ENCODE measurements at regions not wholly inside any gene's neighbourhood (a gene's known extent, or its start where the extent isn't known, plus 50 kb on each side); places are given as distances from the start of the nearest gene placed in this dataset.

- H3K36me3 ChIP-seq (replicated peaks in 1 of 2; ENCODE audit: control extremely low read depth in 1 of 2, control insufficient read depth in 1 of 2, extremely low read depth in 1 of 2, insufficient read depth in 2 of 2, low read length in 1 of 2) = no peaks in the 10 kb centered on the region
- Mint-ChIP-seq H3K27me3 (no peaks in the 10 kb centered on the region), H3K27ac (no peak overlapping the region), H3K4me3 (no peak overlapping the region), H3K4me1 (no peaks in the 10 kb centered on the region), H3K9me3 (ENCODE audit: insufficient read depth) (no peaks in the 10 kb centered on the region)
- intact Hi-C loops (cut with micrococcal nuclease) = loop anchor here (5.0 kb wide), 1 partner anchor 1847 kb away; no protein-coding TSS in a partner anchor
- no peaks in the 10 kb centered on the region for H3K79me2 ChIP-seq (ENCODE audit: control insufficient read depth, insufficient read depth, low read length)
- DNase-seq (no peak), ATAC-seq (ENCODE audit: low read depth) (no peak)
- H2AFZ ChIP-seq (ENCODE audit: insufficient read depth, low read depth, low read length, poor library complexity, severe bottlenecking) = no peak overlapping the region
- no peaks in the 10 kb centered on the region for H3K4me1 ChIP-seq (ENCODE audit: control insufficient read depth in 2 of 2, insufficient read depth in 2 of 2, low read length in 2 of 2)
- H3K4me2 ChIP-seq (replicated peaks; ENCODE audit: low read depth, low read length, poor library complexity, severe bottlenecking) = no peak overlapping the region
- TF ChIP-seq CTCF (IDR thresholded peaks at IDR 0.05) = no peak
- no peak for TF ChIP-seq EZH2 (IDR thresholded peaks at IDR 0.05; ENCODE audit: borderline replicate concordance, insufficient read depth, low read depth, low read length, poor library complexity, severe bottlenecking)
- no peak overlapping the region for H3K27ac ChIP-seq (ENCODE audit: low read length in 2 of 2)
- no peaks in the 10 kb centered on the region for H4K20me1 ChIP-seq (ENCODE audit: control insufficient read depth, insufficient read depth, low read length, poor library complexity, severe bottlenecking)
- POLR2A ChIA-PET = no interaction called here
- 64% methylated on average over 3 of the region's 3 CpGs for WGBS (ENCODE audit: insufficient coverage)
- no peaks in the 10 kb centered on the region for H3K27me3 ChIP-seq (replicated peaks in 1 of 4; ENCODE audit: control extremely low read depth in 1 of 4, control insufficient read depth in 3 of 4, insufficient read depth in 4 of 4, low read length in 3 of 4)
- no peaks in the 10 kb centered on the region for H3K9me3 ChIP-seq (ENCODE audit: control extremely low read depth in 1 of 3, control insufficient read depth in 2 of 3, insufficient read depth in 1 of 3, low read length in 2 of 3)
- H3K4me3 ChIP-seq (ENCODE audit: control extremely low read depth in 1 of 5, extremely low read depth in 1 of 5, insufficient read depth in 1 of 5, low read depth in 2 of 5, low read length in 4 of 5) = no peak overlapping the region
- H3K9ac ChIP-seq (ENCODE audit: low read length) = no peak overlapping the region
- CTCF ChIA-PET = no interaction called here
Measured at GRCh38 chr1:103945774-103946173, 196.1 kb downstream of the AMY1C start.

GRCh38 chr1:103948526-103948925, 198.8 kb downstream of the AMY1C start:
- no peak overlapping the region for H2AFZ ChIP-seq (ENCODE audit: insufficient read depth, low read depth, low read length, poor library complexity, severe bottlenecking)
- H3K27me3 Mint-ChIP-seq = no peaks in the 10 kb centered on the region
- no peaks in the 10 kb centered on the region for H3K36me3 ChIP-seq (replicated peaks in 1 of 2; ENCODE audit: control extremely low read depth in 1 of 2, control insufficient read depth in 1 of 2, extremely low read depth in 1 of 2, insufficient read depth in 2 of 2, low read length in 1 of 2)
- H3K9me3 Mint-ChIP-seq (ENCODE audit: insufficient read depth) = no peaks in the 10 kb centered on the region
- H3K27ac ChIP-seq (ENCODE audit: low read length in 2 of 2) = no peak overlapping the region
- no peak overlapping the region for H3K4me2 ChIP-seq (replicated peaks; ENCODE audit: low read depth, low read length, poor library complexity, severe bottlenecking)
- no CpG with 5 or more reads among the region's 3 CpGs for WGBS (ENCODE audit: insufficient coverage)
- no peaks in the 10 kb centered on the region for H3K4me1 ChIP-seq (ENCODE audit: control insufficient read depth in 2 of 2, insufficient read depth in 2 of 2, low read length in 2 of 2)
- H3K9me3 ChIP-seq (ENCODE audit: control extremely low read depth in 1 of 3, control insufficient read depth in 2 of 3, insufficient read depth in 1 of 3, low read length in 2 of 3) = no peaks in the 10 kb centered on the region
- no peak overlapping the region for H3K4me3 ChIP-seq (ENCODE audit: control extremely low read depth in 1 of 5, extremely low read depth in 1 of 5, insufficient read depth in 1 of 5, low read depth in 2 of 5, low read length in 4 of 5)
- ChIA-PET CTCF (interaction anchor here (0.7 to 1.3 kb wide), 3 partner anchors 109 to 1845 kb away, joined by 3 to 5 read pairs (median 3); no protein-coding TSS in a partner anchor), POLR2A (no interaction called here)
- no peaks in the 10 kb centered on the region for H4K20me1 ChIP-seq (ENCODE audit: control insufficient read depth, insufficient read depth, low read length, poor library complexity, severe bottlenecking)
- TF ChIP-seq CTCF (IDR thresholded peaks at IDR 0.05) (no peak), EZH2 (IDR thresholded peaks at IDR 0.05; ENCODE audit: borderline replicate concordance, insufficient read depth, low read depth, low read length, poor library complexity, severe bottlenecking) (no peak)
- H3K27me3 ChIP-seq (replicated peaks in 1 of 4; ENCODE audit: control extremely low read depth in 1 of 4, control insufficient read depth in 3 of 4, insufficient read depth in 4 of 4, low read length in 3 of 4) = no peaks in the 10 kb centered on the region
- DNase-seq (no peak), ATAC-seq (ENCODE audit: low read depth) (no peak)
- no peak overlapping the region for H3K4me3 Mint-ChIP-seq
- no peaks in the 10 kb centered on the region for H3K4me1 Mint-ChIP-seq
- no peak overlapping the region for H3K9ac ChIP-seq (ENCODE audit: low read length)
- H3K79me2 ChIP-seq (ENCODE audit: control insufficient read depth, insufficient read depth, low read length) = no peaks in the 10 kb centered on the region
- no peak overlapping the region for H3K27ac Mint-ChIP-seq
- intact Hi-C loops (cut with micrococcal nuclease) = loop anchor here (5.0 kb wide), 1 partner anchor 1844 kb away; no protein-coding TSS in a partner anchor
